ENCODE measurements at regions not wholly inside any gene's neighbourhood (a gene's known extent, or its start where the extent isn't known, plus 50 kb on each side); places are given as distances from the start of the nearest gene placed in this dataset.
"Not testable (repeated sequence)": the region's sequence is repeated elsewhere in the genome, so short reads cannot be mapped to it uniquely, and the experiment has no call there.

GRCh38 chr5:108444130-108444529, 62.2 kb upstream of the FBXL17 start:
- not testable (repeated sequence) for DNase-seq (ENCODE audit: low spot score)

GRCh38 chr5:108442063-108442651, 60.3 kb upstream of the FBXL17 start:
- not testable (repeated sequence) for DNase-seq (ENCODE audit: low spot score)

- no peak for DNase-seq (ENCODE audit: low spot score)
Measured at GRCh38 chr5:108437425-108437824, 55.5 kb upstream of the FBXL17 start.

- DNase-seq (ENCODE audit: low spot score) = no peak
Measured at GRCh38 chr5:108436696-108437095, 54.8 kb upstream of the FBXL17 start.

- no peak for DNase-seq (ENCODE audit: low spot score)
Measured at GRCh38 chr5:108433600-108433999, 51.7 kb upstream of the FBXL17 start.

GRCh38 chr5:108432024-108432423, 50.1 kb upstream of the FBXL17 start:
- no peak for DNase-seq (ENCODE audit: low spot score)
